Keratinocyte (primary cell): ENCODE measurements at regions not wholly inside any gene's neighbourhood (a gene's known extent, or its start where the extent isn't known, plus 50 kb on each side); places are given as distances from the start of the nearest gene placed in this dataset.

ENCODE experiments used
- DNase-seq: peaks from one replicate; pipeline ENCODE4 v3.0.0-alpha.2; 2011; ENCODE audit warnings: low read depth, missing footprints, low spot score
- FAIRE-seq: peaks from 2 replicates; lab custom pipeline; 2011; peaks lifted over from hg19 to GRCh38; lab: Jason Lieb, UNC
- H2AFZ ChIP-seq: 2 replicates; pipeline ENCODE4 v1.6.0; 2012; ENCODE audit warnings: low read length, control low read depth, inconsistent platforms; ENCODE audit not compliant: control insufficient read depth
- H3K27ac ChIP-seq: 2 replicates; pipeline ENCODE4 v1.5.1; 2011; ENCODE audit warnings: low read length; ENCODE audit not compliant: control insufficient read depth, insufficient read depth
- H3K27me3 ChIP-seq: 3 replicates; pipeline ENCODE4 v1.6.0; 2011; ENCODE audit warnings: low read length; ENCODE audit not compliant: control insufficient read depth, insufficient read depth; ENCODE audit errors: extremely low read depth
- H3K36me3 ChIP-seq, 2 experiments: 2 replicates in 1 of 2; 3 replicates in 1 of 2; pipeline ENCODE4 v1.5.1; 2011; ENCODE audit warnings: low read length in 2 of 2, mild to moderate bottlenecking in 1 of 2; ENCODE audit not compliant: control insufficient read depth in 2 of 2, insufficient read depth in 2 of 2; ENCODE audit errors: extremely low read depth in 1 of 2
- H3K4me1 ChIP-seq: 3 replicates; pipeline ENCODE4 v1.5.1; 2011; ENCODE audit warnings: low read length; ENCODE audit not compliant: control insufficient read depth, insufficient read depth; ENCODE audit errors: extremely low read depth
- H3K4me2 ChIP-seq: 3 replicates; pipeline ENCODE4 v1.6.0; 2011; ENCODE audit warnings: low read depth, low read length; ENCODE audit not compliant: control insufficient read depth, insufficient read depth; ENCODE audit errors: extremely low read depth
- H3K4me3 ChIP-seq, 3 experiments: fragments of 200-600 bp in 1 of 3; sonication (generic) in 1 of 3; 2 replicates in 2 of 3; 3 replicates in 1 of 3; pipeline ENCODE4 v1.5.1; 2011 to 2016; ENCODE audit warnings: low read length in 3 of 3, mild to moderate bottlenecking in 3 of 3, control low read depth in 2 of 3, inconsistent platforms in 1 of 3, low read depth in 1 of 3, mixed read lengths in 1 of 3, mixed run types in 1 of 3, moderate library complexity in 1 of 3; ENCODE audit not compliant: control insufficient read depth in 2 of 3, insufficient read depth in 2 of 3; ENCODE audit errors: extremely low read depth in 1 of 3
- H3K79me2 ChIP-seq: 2 replicates; pipeline ENCODE4 v1.6.0; 2012; ENCODE audit warnings: low read length; ENCODE audit not compliant: control insufficient read depth, insufficient read depth
- H3K9ac ChIP-seq: 3 replicates; pipeline ENCODE4 v1.6.0; 2011; ENCODE audit warnings: low read length; ENCODE audit not compliant: control insufficient read depth, insufficient read depth; ENCODE audit errors: extremely low read depth
- H3K9me1 ChIP-seq: 3 replicates; pipeline ENCODE4 v1.6.0; 2011; ENCODE audit warnings: low read length; ENCODE audit not compliant: control insufficient read depth, insufficient read depth; ENCODE audit errors: extremely low read depth
- H3K9me3 ChIP-seq: 2 replicates; pipeline ENCODE4 v1.5.1; 2012; ENCODE audit warnings: low read depth, low read length; ENCODE audit not compliant: control insufficient read depth
- H4K20me1 ChIP-seq: 3 replicates; pipeline ENCODE4 v1.6.0; 2011; ENCODE audit warnings: low read length; ENCODE audit not compliant: control insufficient read depth, insufficient read depth; ENCODE audit errors: extremely low read depth
- CTCF ChIP-seq, 3 experiments: IDR thresholded peaks in 1 of 3; conservative IDR thresholded peaks in 1 of 3; optimal IDR thresholded peaks in 1 of 3; 2 replicates in 2 of 3; 3 replicates in 1 of 3; pipeline versions ENCODE3 to v1.5.1; 2011; ENCODE audit warnings: low read length in 3 of 3, mild to moderate bottlenecking in 3 of 3, moderate library complexity in 2 of 3, control low read depth in 1 of 3, inconsistent platforms in 1 of 3; ENCODE audit not compliant: insufficient read depth in 2 of 3; ENCODE audit errors: extremely low read depth in 1 of 3
- EZH2 ChIP-seq: IDR thresholded peaks from one replicate; pipeline ENCODE4 v1.6.1; 2012; ENCODE audit warnings: inconsistent platforms, mild to moderate bottlenecking, low read length, moderate library complexity
- dilution Hi-C: fragments of 300-500 bp; cut with MboI; formaldehyde crosslinking; loops from one replicate; pipeline ENCODE4 v1.7.0; 2020; ENCODE audit warnings: low sequenced_read_pairs; ENCODE audit not compliant: extremely low pct_ligation_motif_present

GRCh38 chr1:38129473-38129872 lies 82.9 kb upstream of the POU3F1 start:
- no peaks in the 10 kb centered on the region for H3K36me3 ChIP-seq
- no peak overlapping the region for H2AFZ ChIP-seq

GRCh38 chr1:38128926-38129453 lies 82.4 kb upstream of the POU3F1 start:
- Histone ChIP-seq H2AFZ (no peak overlapping the region), H3K4me1 (peaks cover 37% of the 10 kb centered on the region), H3K4me2 (no peak overlapping the region), H3K9me3 (no peaks in the 10 kb centered on the region), H3K9me1 (peaks cover 3% of the 10 kb centered on the region), H3K79me2 (no peaks in the 10 kb centered on the region), H3K27ac (no peak overlapping the region), H4K20me1 (no peaks in the 10 kb centered on the region), H3K36me3 (no peaks in the 10 kb centered on the region), H3K9ac (no peak overlapping the region), H3K27me3 (no peaks in the 10 kb centered on the region), H3K4me3 (no peak overlapping the region)
- dilution Hi-C loops, result no loop called here
- DNase-seq, result no peak
- no peak for FAIRE-seq
- TF ChIP-seq EZH2 (no peak), CTCF (optimal IDR thresholded peaks at IDR 0.05 in 1 of 3, IDR thresholded peaks at IDR 0.05 in 1 of 3, conservative IDR thresholded peaks at IDR 0.05 in 1 of 3; ENCODE audit: extremely low read depth in 1 of 3, insufficient read depth in 2 of 3, low read length in 3 of 3) (no peak)

More at GRCh38 chr1:38129473-38129872, 82.9 kb upstream of the POU3F1 start:
- Histone ChIP-seq H3K4me2 (no peak overlapping the region), H3K4me3 (no peak overlapping the region), H3K9me3 (no peaks in the 10 kb centered on the region), H3K4me1 (peaks cover 32% of the 10 kb centered on the region), H4K20me1 (no peaks in the 10 kb centered on the region), H3K79me2 (no peaks in the 10 kb centered on the region), H3K27ac (no peak overlapping the region), H3K9me1 (peaks cover 3% of the 10 kb centered on the region), H3K9ac (no peak overlapping the region), H3K27me3 (no peaks in the 10 kb centered on the region)
- dilution Hi-C loops, result no loop called here
- FAIRE-seq, result no peak
- TF ChIP-seq CTCF (optimal IDR thresholded peaks at IDR 0.05 in 1 of 3, IDR thresholded peaks at IDR 0.05 in 1 of 3, conservative IDR thresholded peaks at IDR 0.05 in 1 of 3; ENCODE audit: extremely low read depth in 1 of 3, insufficient read depth in 2 of 3, low read length in 3 of 3) (no peak), EZH2 (no peak)
- DNase-seq, result no peak
